H1 (cell line): ENCODE measurements at regions not wholly inside any gene's neighbourhood (a gene's known extent, or its start where the extent isn't known, plus 50 kb on each side); places are given as distances from the start of the nearest gene placed in this dataset.

Experiments used
- EGR1 ChIP-seq: IDR thresholded peaks from 2 replicates; pipeline ENCODE4 v1.6.1; 2011; ENCODE audit warnings: low read depth, low read length, borderline replicate concordance
- SAP30 ChIP-seq: fragments of 300-600 bp; sonication (generic); IDR thresholded peaks from 2 replicates; pipeline ENCODE4 v1.7.1; 2012; ENCODE audit warnings: low read length, moderate library complexity, mild to moderate bottlenecking, inconsistent platforms; ENCODE audit not compliant: insufficient read depth, insufficient replicate concordance
- SIX5 ChIP-seq: IDR thresholded peaks from 2 replicates; pipeline ENCODE4 v1.6.1; 2011; ENCODE audit warnings: mild to moderate bottlenecking, low read depth, low read length
- SP2 ChIP-seq: IDR thresholded peaks from 2 replicates; pipeline ENCODE4 v1.6.1; 2012; ENCODE audit warnings: mild to moderate bottlenecking, low read length, inconsistent platforms
- SP4 ChIP-seq: IDR thresholded peaks from 2 replicates; pipeline ENCODE4 v1.6.1; 2012; ENCODE audit warnings: low read length, inconsistent platforms
- ZNF274 ChIP-seq: IDR thresholded peaks from 2 replicates; pipeline ENCODE4 v1.7.0; 2012; ENCODE audit warnings: low read length, borderline replicate concordance; ENCODE audit errors: extremely low read depth
- TF ChIP-seq, protein P1 (sequence below): fragments of 300-600 bp; sonication (generic); IDR thresholded peaks from 2 replicates; pipeline ENCODE4 v1.7.1; 2012; ENCODE audit warnings: low read length, moderate library complexity, mild to moderate bottlenecking, inconsistent platforms; ENCODE audit not compliant: insufficient replicate concordance

DNA sequence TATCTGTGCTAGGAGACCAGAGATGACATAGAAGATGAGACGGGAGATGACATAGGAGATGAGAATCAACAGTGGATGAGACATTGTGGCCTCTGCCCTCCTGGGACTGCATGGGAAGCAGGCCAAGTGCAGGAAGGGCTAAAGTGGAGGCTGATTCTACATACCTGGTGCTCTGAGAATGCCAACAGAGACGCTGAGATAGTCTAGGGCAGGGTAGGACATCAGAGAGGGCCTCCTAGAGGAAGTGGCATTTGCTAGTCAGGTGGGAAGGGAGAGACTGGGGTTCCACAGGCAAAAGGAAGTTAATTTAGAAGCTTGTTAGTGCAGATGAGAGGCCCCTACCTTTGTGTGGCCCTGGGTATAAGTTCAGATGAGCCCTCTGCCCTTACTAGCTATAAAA is 224.2 kb downstream of the CBLN1 start (continued):
- TF ChIP-seq SP4 (no peak), SIX5 (no peak), SAP30 (no peak), SP2 (no peak), EGR1 (no peak), ZNF274 (no peak)
- TF ChIP-seq, protein P1, sequence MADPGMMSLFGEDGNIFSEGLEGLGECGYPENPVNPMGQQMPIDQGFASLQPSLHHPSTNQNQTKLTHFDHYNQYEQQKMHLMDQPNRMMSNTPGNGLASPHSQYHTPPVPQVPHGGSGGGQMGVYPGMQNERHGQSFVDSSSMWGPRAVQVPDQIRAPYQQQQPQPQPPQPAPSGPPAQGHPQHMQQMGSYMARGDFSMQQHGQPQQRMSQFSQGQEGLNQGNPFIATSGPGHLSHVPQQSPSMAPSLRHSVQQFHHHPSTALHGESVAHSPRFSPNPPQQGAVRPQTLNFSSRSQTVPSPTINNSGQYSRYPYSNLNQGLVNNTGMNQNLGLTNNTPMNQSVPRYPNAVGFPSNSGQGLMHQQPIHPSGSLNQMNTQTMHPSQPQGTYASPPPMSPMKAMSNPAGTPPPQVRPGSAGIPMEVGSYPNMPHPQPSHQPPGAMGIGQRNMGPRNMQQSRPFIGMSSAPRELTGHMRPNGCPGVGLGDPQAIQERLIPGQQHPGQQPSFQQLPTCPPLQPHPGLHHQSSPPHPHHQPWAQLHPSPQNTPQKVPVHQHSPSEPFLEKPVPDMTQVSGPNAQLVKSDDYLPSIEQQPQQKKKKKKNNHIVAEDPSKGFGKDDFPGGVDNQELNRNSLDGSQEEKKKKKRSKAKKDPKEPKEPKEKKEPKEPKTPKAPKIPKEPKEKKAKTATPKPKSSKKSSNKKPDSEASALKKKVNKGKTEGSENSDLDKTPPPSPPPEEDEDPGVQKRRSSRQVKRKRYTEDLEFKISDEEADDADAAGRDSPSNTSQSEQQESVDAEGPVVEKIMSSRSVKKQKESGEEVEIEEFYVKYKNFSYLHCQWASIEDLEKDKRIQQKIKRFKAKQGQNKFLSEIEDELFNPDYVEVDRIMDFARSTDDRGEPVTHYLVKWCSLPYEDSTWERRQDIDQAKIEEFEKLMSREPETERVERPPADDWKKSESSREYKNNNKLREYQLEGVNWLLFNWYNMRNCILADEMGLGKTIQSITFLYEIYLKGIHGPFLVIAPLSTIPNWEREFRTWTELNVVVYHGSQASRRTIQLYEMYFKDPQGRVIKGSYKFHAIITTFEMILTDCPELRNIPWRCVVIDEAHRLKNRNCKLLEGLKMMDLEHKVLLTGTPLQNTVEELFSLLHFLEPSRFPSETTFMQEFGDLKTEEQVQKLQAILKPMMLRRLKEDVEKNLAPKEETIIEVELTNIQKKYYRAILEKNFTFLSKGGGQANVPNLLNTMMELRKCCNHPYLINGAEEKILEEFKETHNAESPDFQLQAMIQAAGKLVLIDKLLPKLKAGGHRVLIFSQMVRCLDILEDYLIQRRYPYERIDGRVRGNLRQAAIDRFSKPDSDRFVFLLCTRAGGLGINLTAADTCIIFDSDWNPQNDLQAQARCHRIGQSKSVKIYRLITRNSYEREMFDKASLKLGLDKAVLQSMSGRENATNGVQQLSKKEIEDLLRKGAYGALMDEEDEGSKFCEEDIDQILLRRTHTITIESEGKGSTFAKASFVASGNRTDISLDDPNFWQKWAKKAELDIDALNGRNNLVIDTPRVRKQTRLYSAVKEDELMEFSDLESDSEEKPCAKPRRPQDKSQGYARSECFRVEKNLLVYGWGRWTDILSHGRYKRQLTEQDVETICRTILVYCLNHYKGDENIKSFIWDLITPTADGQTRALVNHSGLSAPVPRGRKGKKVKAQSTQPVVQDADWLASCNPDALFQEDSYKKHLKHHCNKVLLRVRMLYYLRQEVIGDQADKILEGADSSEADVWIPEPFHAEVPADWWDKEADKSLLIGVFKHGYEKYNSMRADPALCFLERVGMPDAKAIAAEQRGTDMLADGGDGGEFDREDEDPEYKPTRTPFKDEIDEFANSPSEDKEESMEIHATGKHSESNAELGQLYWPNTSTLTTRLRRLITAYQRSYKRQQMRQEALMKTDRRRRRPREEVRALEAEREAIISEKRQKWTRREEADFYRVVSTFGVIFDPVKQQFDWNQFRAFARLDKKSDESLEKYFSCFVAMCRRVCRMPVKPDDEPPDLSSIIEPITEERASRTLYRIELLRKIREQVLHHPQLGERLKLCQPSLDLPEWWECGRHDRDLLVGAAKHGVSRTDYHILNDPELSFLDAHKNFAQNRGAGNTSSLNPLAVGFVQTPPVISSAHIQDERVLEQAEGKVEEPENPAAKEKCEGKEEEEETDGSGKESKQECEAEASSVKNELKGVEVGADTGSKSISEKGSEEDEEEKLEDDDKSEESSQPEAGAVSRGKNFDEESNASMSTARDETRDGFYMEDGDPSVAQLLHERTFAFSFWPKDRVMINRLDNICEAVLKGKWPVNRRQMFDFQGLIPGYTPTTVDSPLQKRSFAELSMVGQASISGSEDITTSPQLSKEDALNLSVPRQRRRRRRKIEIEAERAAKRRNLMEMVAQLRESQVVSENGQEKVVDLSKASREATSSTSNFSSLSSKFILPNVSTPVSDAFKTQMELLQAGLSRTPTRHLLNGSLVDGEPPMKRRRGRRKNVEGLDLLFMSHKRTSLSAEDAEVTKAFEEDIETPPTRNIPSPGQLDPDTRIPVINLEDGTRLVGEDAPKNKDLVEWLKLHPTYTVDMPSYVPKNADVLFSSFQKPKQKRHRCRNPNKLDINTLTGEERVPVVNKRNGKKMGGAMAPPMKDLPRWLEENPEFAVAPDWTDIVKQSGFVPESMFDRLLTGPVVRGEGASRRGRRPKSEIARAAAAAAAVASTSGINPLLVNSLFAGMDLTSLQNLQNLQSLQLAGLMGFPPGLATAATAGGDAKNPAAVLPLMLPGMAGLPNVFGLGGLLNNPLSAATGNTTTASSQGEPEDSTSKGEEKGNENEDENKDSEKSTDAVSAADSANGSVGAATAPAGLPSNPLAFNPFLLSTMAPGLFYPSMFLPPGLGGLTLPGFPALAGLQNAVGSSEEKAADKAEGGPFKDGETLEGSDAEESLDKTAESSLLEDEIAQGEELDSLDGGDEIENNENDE, result no peak
- TF ChIP-seq, all 59 proteins: peak for 0
